GM21576 (cell line): ENCODE measurements at regions not wholly inside any gene's neighbourhood (a gene's known extent, or its start where the extent isn't known, plus 50 kb on each side); places are given as distances from the start of the nearest gene placed in this dataset.
"Not testable (repeated sequence)": the region's sequence is repeated elsewhere in the genome, so short reads cannot be mapped to it uniquely, and the experiment has no call there.

Experiments
- ATAC-seq: cut with Tn5 transposase; IDR thresholded peaks from one replicate; pipeline ENCODE4 v1.9.1; 2021; ENCODE audit warnings: mild to moderate bottlenecking, moderate library complexity; ENCODE audit not compliant: unreplicated experiment

DNA sequence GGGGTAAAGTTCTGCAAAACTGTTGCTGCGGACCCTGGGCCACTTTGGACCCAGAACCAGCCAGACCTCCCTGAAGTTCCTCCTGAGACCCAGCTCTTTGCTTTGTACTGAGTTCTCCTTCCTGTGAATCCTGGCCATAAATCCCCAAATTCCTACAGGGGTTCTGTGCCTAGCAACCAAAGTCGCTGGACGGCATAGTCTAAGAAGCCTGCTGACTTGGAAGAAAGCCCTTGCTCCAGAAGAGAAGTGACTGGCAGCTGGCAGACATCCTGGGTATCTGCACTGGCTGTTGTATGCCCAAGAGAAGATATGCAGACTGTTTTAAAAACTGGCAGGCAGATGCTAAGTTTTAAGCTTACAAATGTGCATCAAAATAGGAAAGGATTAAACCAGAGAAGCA lies 99.9 kb upstream of the SLC24A4 start:
- no peak for ATAC-seq

DNA sequence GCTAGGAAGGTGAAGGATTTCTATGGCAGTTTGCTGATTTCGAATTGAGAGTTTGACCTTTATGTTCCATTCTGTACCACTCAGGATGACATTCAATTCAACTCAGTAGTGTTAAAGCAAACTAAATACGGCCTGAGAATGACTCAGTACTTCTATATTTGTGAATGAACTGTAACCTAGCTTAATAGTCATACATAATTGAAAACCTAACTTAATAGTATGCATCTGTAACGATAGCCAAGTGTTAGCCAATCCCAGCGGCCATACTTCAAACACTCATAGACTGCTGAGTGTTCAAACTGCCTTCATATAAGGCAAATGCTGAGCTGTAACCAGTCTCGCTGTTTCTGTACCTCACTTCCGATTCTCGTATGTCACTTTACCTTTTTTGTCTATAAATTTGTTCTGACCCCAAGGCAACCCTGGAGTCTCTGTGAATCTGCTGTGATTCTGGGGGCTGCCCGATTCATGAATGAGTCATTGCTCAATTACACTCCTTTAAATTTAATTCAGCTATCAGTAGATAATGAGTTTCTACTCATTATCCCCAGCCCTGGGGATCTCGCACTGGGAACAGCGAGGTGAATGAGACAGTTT lies 98.5 kb upstream of the SLC24A4 start:
- no peak for ATAC-seq

DNA sequence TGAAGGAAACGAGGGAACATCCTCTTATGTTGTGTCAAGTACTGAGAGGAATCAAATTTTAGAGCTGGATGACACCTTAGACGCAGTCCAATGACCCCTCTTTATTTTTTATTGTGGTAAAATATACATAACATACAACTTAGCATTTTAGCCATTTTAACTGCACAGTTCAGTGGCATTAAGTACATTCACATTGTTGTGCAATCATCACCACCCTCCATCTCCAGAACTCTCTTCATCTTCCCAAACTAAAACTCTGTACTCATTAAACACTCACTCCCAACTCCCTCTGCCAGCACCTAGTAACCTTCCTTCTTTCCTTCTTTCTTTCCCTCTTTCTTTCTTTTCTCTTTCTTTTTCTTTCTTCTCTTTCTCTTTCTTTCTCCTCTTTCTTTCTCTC lies 97.2 kb upstream of the SLC24A4 start:
- no peak for ATAC-seq

DNA sequence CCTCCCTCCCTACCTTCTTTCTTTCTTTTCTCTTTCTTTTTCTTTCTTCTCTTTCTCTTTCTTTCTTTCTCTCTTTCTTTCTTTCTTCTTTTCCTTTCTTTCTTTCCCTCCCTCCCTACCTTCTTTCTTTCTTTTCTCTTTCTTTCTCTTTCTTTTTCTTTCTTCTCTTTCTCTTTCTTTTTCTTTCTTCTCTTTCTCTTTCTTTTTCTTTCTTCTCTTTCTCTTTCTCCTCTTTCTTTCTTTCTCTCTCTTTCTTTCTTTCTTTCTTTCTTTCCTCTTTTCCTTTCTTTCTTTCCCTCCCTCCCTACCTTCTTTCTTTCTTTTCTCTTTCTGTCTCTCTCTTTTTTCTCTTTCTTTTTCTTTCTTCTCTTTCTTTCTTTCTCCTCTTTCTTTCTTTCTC lies 96.8 kb upstream of the SLC24A4 start:
- ATAC-seq: not testable (repeated sequence)

DNA sequence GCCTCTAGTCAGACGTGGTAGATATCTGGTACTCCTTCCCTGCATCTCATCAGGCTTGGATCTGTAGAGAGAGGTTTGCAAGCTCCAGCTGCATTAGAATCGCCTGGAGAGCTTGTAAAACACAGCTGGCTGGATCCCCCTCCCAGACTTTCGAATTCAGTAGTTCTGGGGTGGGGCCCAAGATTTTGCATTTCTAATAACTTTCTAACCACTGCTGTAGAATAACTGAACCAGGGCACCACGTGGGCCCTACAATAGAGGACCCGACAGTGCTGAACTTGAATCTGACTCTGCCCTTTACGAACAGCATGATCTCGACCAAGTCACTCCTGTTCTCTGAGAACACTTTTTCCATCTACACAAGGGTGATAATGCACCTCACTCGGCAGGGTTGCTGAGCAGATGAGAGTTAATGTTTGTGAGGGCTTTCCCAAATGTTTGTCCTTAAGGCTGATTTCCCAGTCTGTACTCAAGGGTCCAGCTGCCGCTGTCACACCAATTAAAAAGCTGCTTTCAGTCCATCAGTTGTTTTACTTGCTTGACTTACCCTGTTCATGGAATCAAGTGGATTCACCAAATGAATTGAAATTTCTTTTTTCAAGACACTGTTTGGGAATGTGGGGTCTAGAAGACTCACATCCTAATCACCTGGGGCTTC lies 86.6 kb upstream of the SLC24A4 start:
- ATAC-seq: no peak

DNA sequence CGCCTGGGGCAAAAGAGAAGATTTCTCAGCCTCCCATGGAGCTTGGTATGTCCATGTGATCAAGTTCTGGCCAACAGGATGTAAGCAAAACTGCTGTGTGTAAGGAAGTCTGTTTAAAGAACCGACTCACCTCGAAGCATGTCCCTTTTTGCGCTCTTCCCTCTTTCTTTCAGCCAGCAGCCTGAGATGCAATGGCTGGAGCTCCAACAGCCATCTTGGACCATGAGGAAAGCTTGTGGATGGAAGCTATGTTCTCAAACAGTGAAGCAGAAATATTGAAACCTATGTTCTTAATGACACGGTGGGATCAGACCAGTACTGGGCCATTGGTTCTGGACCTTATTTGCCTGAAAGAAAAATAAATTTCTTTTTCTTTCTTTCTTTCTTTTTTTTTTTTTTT lies 82.3 kb upstream of the SLC24A4 start:
- no peak for ATAC-seq

DNA sequence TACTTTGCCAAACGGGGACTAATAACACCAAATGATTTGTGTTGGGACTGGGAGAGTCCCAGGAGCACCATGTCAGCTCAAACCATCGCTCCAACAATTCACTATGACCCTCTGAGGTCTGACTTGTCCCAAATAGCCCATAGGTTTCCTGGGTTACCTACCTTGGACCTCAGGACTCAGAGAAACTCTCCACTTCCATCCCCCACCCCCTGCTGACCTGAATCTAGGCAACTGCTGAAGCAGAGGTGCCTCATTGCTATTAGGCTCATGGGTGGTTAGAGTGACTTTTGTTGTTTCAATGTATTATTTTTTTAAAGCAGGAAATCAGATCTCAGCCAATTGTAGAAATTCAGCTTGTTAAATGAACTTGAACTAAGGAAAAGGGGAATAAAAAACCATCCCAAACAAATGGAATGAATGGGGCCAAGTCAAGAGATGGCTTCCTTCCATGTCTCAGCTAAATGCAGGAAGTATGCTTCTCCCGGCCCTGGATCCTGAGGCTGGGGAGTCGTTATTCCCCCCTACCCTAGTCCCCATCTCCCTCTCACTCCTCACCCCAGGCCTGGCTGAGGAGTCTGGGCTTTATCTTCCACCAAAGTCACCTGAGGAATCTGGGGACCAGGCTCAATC lies 80.9 kb upstream of the SLC24A4 start:
- no peak for ATAC-seq

DNA sequence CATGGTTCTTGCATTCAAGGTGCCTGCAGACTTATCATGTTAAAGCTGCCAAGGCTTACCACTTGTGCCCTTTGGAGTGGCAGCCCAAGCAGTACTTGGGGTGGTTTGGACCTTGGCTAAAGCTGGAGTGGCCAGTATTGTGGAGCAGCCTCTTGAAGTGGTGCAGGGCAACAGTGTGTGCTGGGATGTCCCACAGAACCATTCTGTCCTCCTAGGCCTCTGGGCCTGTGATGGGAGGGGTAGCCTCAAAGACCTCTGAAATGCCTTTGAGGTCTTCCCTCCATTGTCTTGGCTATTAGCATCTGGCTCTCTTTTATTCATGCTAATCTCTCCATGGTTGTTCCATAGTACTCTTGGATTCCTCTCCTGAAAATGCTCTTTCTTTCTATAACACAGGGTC lies 78.2 kb upstream of the SLC24A4 start:
- ATAC-seq: no peak

DNA sequence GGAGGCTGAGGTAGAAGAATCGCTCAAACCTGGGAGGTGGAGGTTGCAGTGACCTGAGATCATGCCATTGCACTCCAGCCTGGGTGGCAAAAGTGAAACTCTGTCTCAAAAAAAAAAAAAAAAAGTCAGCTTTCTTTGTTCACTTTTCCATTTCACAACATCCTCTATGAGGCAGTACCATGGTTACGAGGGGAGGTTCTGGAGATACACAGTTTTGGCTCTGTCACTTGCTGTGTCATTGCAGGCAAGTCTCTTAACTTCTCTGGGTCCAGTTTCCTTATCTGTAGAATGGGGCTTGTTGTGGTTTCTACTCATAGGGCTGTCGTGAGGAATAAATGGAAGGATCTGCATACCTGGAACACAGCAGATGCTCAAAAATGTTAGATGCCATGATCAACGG lies 75.6 kb upstream of the SLC24A4 start:
- ATAC-seq: no peak

DNA sequence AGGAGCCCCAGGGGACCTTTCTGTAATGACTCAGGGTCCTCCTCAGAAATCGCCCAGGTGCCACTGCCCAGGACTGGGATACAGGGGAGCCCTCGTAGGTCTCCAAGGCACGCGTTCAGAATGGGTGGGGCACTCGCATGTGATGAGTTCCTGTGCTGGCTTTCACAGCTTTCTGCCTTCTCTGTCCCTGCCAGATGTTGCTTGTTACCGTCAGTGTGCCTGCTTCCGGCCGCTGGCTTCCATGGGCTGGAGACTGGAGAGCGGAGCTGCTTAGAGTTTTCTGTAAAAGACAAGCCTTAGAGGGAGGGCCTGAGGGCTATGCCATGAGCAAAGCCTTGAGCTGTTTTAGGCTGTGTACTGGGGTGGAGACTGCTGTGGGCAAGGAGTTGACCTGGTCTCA lies 75.0 kb upstream of the SLC24A4 start:
- ATAC-seq: no peak

DNA sequence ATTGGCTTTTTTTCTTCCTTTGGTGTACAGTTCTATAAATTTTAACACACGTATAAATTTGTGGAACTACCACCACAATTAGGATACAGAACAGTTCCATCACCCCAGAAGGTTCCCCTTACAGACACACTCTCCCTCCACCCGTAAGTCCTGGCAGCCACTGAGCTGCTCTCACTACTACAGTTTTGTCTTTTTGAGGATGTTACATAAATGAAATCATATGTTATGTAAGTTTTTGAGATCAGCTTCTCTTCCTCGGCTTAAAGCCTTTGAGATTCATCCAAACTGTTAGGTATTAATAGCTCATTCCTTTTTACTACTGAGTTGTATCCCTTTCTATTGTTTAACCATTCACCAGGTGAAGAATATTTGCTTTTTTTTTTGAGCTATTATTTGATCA lies 74.3 kb upstream of the SLC24A4 start:
- ATAC-seq: no peak

DNA sequence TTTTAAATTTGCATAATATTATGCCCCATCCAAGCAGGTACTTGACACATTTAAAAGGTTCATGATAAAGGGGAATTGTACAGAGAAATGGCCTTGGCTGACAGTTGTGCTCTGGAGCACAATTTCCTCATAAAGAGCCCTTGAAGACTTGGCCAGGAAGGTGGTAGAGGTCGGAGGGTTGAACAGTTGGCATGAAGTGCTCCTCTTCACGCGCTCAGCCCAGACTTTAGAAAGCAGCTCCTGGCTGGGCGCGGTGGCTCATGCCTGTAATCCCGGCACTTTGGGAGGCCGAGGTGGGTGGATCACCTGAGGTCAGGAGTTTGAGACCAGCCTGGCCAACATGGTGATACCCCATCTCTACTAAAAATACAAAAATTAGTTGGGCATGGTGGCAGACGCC lies 72.6 kb upstream of the SLC24A4 start:
- ATAC-seq: not testable (repeated sequence)

DNA sequence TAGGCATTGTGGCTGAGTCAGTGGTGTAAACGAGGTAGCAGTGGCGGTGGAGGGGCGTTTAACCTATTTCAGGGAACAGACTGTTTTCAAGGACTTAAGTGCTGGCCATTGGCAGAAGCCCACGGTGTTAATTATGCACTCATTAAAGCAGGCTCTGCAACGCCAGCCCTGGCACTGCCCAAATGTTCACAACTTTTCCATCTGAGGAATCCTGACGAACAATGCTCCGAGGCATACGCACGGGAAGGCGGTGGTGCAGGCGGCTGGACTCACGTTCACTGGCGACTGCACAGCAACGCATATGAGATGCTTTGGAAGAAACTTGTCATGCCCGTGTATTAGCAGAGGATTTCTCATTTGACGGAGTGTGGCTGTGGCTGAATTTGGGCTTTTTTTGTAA lies 70.6 kb upstream of the SLC24A4 start:
- no peak for ATAC-seq

DNA sequence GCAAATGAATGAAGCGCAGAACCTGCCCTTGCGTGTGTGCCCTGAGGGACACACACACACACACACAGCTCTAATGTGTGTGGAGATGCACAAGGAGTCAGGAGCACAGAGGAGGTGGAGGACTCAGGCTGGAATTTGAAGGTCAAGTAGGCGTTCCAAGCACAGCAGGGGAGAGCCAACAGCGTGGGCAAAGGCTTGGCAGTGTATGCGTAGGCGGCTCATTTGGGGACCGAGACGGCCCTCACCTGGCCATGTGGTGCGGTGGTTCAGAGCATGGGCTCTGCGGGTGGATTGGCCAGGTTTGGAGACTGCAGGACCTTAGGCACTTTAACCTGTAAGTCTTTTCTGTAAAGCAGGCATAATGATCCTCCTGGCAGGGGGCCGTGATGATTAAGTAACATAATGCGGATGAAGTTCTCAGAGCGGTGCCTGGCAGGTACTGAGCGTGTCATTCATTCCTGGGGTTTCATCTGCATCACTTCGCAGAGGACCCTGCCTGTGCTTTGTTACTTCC lies 69.5 kb upstream of the SLC24A4 start:
- no peak for ATAC-seq

DNA sequence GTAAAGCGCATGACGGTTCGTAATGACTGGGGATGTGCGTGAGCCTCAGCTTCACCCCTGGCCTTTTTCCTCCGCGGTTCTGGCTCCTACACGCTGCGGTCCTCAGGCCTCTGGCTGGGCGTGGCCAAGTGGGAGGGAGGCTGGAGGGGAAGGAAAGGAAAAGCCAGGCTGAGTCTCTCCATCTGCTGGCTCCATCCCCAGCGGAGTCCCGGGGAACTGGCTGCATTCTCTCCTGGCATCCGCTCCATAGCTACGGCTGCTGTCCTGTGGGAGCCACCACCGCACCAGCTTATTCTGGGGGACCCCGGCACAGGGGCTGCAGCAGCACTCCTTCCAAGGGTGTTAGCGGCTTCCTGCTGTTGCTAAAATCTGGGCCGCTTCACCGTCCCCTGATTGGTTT lies 68.2 kb upstream of the SLC24A4 start:
- no peak for ATAC-seq

DNA sequence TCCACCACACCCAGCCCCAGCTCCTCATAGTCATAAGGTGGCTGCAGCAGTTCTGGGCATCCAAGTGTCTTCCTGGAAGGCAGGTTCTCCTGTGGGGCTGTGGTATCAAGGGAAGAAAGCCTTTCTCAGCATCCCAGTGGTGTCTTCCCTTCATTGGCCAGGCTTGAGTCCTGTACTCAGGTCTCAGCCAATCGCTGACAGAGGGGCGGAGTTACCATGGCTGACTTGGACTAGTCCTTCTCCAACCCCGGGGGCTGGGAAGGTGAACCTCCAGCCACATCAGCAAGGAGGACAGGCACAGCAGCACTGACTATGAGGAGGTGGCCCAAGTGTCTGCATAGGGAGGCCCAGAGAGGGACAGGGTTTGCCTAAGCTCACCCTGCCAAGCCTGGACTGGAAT lies 64.0 kb upstream of the SLC24A4 start:
- no peak for ATAC-seq

DNA sequence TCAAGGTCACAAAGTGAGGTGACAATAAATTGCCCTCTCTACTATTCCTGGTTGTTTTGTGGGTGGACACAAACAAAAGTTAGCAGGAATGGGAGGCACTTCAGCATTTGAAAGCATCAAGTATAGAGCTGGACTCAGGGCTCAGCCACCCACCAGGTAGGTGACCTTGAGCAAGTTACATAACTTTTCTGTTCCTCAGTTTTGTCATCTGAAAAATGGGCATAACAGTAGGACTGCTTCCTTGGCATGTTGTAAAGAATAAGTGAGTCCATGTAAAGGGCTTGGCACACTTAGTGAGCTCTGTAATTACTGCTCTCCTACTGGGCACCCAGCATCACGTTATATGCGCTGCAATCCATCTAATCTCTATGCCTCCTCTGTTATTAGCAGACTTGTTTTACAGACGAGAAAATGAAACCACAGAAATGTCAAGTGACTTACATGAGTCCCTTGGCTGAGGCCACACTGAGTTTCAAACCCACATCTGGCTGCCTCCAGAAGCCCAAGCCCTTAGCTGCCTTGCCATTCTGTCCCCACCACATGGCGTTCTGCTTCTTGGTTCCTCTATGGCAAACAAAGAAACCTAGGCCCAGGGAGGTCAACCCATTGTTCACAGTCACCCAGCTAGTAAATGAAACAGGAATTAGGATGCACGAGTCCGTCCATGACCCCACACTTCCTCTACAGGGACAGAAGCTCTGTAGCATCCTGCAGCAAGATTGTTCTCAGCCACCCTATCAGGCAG lies 63.2 kb upstream of the SLC24A4 start:
- peak; percentile 82 for ATAC-seq

DNA sequence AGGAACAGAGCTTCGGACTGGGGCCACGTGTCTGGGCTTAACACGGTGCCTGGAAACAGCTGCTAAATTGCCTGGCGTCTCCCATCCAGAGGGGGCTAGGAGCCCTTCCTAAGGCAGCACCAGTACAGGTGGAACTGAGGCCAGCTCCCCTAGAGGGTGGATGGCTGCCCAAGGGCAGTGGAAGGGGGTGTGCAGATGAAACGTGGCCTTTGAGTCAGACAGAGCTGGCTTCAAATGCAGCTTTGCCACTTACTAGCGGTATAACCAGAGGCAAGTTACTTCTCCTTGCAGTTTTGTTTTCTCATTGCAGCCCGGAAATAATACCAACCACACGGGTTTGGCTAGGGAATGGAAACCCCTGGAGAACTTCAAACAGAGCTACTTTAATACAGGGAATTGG lies 59.3 kb upstream of the SLC24A4 start:
- no peak for ATAC-seq

DNA sequence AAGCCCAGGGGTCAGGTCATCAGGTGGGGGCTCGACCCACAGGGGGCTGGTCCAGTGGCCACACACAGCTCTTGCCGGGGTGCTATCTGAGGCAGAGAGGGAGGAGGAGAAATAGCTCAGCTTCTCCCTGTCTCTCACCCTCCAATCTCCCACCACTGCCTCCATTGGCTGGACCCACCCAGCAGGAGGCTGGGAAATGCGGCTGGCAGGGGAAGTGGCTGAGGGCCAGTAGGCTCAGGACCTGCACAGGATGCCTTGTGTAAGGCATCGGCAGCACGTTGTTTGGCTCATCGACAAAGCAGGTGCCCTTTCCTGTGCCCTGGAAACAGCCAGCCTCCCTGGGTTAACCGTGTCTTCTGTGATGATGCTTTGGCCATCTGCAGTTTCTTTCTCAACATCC lies 58.8 kb upstream of the SLC24A4 start:
- ATAC-seq: no peak

DNA sequence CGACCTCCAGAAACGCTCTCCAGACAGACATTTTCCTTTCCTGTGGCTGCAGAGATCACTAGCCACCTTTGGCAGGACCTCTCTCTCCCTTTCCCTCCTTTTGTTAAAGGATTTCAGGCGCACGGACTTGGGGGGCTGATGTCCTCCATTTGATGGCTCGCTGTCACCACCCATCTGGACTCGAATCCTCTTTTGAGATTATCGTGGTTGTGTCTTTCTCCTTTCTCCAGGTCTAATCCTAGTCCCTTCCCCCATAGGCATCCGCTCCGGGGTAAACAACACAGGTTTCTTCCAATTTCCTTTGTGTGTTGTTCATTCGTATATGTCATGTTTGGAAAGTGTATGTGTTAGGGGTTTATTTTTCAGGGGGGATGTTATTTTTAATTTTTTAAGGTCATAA lies 56.7 kb upstream of the SLC24A4 start:
- no peak for ATAC-seq
